ENCODE measurements at regions not wholly inside any gene's neighbourhood (a gene's known extent, or its start where the extent isn't known, plus 50 kb on each side); places are given as distances from the start of the nearest gene placed in this dataset.
"Not testable (repeated sequence)": the region's sequence is repeated elsewhere in the genome, so short reads cannot be mapped to it uniquely, and the experiment has no call there.

DNA sequence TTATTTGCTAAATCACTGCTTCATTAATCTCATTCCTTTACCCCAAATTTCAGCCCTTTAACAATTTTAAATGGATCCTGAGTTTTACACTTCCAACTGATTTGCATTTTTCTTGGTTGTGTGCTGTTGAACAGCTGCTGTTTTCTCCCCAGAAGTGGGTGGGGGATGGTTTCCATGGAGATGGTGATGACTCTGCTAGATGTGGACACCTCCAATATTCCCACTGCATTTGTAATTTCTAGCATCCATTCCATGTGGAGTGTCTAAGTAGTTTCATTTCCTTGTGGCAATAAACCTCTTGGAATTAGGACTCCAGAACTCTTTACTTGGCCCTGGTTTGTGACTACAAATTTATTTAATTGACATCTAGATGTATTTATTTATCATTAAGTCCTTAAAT is 330.4 kb downstream of the GBA3 start:
- TF ChIP-seq, protein P1, sequence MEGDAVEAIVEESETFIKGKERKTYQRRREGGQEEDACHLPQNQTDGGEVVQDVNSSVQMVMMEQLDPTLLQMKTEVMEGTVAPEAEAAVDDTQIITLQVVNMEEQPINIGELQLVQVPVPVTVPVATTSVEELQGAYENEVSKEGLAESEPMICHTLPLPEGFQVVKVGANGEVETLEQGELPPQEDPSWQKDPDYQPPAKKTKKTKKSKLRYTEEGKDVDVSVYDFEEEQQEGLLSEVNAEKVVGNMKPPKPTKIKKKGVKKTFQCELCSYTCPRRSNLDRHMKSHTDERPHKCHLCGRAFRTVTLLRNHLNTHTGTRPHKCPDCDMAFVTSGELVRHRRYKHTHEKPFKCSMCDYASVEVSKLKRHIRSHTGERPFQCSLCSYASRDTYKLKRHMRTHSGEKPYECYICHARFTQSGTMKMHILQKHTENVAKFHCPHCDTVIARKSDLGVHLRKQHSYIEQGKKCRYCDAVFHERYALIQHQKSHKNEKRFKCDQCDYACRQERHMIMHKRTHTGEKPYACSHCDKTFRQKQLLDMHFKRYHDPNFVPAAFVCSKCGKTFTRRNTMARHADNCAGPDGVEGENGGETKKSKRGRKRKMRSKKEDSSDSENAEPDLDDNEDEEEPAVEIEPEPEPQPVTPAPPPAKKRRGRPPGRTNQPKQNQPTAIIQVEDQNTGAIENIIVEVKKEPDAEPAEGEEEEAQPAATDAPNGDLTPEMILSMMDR (IDR thresholded peaks at IDR 0.05): no peak
- DNase-seq (ENCODE audit: low spot score): no peak
- Histone ChIP-seq H3K27ac (no peak overlapping the region), H3K4me3 (no peak overlapping the region)

DNA sequence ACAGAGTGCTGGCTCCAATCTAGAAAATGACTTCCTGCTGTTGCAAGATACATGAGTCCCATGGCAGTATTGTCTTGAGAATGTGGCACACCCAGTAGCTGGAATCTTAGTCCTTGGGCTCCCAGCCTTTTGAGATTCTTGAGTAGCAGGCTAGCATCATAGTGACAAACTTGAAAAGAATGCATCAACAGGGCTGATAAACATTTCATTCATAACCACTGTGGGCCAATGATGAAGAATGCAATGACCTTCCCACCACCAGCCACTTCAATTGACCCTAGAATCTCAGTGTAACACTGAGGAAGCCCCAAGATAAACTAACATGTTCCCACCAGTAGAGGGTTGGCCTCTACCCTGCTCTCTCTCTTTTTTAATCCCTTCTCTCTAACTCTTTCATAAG is 329.3 kb downstream of the GBA3 start:
- no peak overlapping the region for H3K27ac ChIP-seq
- H3K4me3 ChIP-seq: no peak overlapping the region
- DNase-seq (ENCODE audit: low spot score): no peak
- TF ChIP-seq, protein P1 (IDR thresholded peaks at IDR 0.05): no peak

DNA sequence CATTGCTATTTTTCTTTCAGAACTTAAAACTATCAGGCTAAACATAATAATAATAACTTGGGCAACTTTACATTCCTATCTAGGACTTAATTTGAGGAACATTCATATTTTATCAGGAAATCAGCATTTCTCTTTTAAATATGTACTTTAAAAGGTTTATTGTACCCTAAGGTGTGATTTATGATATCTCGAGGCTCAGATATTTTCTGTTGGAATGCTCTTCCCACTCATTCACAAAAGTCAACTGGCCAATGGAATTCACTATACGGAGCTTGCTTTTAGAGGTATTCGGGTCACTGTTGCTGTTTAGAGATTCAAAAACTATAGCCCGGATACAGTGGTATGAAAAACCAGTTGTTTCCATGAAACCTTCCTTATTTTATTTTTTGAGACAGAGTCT is 328.3 kb downstream of the GBA3 start:
- TF ChIP-seq, protein P1 (IDR thresholded peaks at IDR 0.05): no peak
- no peak overlapping the region for H3K4me3 ChIP-seq
- DNase-seq (ENCODE audit: low spot score): no peak
- no peak overlapping the region for H3K27ac ChIP-seq

DNA sequence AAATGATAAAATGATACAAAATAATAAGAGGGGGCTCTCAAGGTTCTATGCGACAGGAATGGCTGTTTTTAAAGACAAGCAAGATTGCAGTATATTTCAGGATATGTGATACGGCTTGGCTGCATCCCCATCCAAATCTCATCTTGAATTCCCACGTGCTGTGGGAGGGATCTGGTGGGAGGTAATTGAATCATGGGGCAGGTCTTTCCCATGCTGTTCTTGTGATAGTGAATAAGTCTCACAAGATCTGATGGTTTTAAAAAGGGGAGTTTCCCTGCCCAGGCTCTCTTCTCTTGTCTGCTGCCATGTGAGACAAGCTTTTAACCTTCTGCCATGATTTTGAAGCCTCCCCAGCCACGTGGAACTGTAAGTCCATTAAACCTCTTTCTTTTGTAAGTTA is 327.7 kb downstream of the GBA3 start:
- not testable (repeated sequence) for DNase-seq (ENCODE audit: low spot score); H3K27ac ChIP-seq; H3K4me3 ChIP-seq

DNA sequence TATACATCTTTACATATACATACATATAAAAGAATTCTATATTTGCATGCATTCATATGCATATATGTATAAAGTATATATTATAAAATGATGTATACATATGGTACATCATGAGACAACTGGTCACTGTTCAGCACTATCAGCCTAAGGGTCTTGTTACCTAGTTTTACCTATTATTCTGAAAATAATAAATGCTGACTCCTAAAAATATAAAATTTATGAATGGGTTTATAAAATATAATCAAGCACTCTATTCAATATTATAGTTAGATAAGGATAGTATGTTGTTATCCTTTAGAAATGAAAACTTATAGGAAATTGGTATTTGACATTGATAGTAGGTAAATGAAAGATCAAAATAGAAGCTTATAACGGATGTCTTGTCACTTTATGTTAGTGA is 324.2 kb downstream of the GBA3 start:
- H3K4me3 ChIP-seq: no peak overlapping the region
- TF ChIP-seq, protein P1 (IDR thresholded peaks at IDR 0.05): no peak

DNA sequence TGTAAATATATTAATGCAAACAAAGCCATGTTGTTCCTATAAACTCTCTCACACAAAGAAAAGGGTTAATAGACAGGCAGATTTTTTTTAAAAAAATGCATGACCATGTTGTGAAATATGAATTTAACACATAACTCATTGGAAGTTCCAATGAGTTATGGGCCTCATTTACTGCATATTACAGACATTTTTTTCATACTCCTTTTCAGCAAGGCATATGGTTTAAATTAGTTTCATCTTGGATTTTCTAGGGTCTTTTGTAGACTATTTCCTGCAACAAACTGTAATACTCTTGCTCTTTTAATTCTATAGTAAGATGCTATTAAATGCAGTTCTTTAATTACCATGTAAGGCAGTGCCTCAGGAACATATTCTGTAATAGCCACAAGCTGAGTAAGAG is 323.1 kb downstream of the GBA3 start:
- DNase-seq (ENCODE audit: low spot score): no peak
- Histone ChIP-seq H3K27ac (no peak overlapping the region), H3K4me3 (no peak overlapping the region)
- TF ChIP-seq, protein P1 (IDR thresholded peaks at IDR 0.05): no peak

More for the DNA sequence above, 324.2 kb downstream of the GBA3 start:
- DNase-seq (ENCODE audit: low spot score): no peak
- H3K27ac ChIP-seq: no peak overlapping the region

DNA sequence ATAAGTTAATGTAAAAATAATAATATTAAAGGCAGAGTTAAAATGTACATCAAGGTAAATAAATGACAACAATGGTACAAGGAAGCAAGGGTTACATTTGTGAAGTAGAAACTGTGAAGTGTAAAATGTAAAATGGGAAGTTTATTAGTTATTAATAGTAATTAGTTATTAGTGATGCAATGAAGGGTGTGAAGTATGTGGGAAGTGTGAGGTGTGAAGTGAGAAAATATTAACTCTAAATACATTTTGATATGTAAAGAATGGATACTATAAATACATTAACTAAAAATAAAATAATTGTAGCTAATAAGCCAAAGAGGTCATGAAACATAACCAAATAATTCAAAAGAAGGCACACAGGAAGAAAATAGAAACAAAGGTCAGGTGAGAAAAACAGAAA is 316.4 kb downstream of the GBA3 start:
- no peak overlapping the region for H3K27ac ChIP-seq
- no peak overlapping the region for H3K4me3 ChIP-seq
- TF ChIP-seq, protein P1 (IDR thresholded peaks at IDR 0.05): no peak
- no peak for DNase-seq (ENCODE audit: low spot score)

DNA sequence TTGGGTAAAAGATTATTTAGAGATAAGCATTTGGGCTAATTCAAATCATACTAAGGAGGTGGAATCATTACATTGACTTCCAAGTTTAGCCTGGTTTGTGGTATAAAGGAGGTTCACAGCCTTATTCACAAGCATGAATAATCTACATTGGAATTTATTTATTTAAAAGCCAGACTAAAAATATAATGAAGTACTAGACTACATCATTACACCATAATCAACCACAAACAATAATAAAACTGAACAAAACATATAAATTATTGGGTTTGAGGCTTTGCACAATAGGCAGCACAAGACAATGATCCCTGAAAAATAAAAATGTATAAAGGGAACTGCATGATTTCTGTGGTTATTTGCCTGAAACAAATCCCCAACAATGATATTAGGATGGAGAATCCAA is 314.0 kb downstream of the GBA3 start:
- no peak for DNase-seq (ENCODE audit: low spot score)
- Histone ChIP-seq H3K4me3 (no peak overlapping the region), H3K27ac (no peak overlapping the region)
- TF ChIP-seq, protein P1 (IDR thresholded peaks at IDR 0.05): no peak

Data from coronary artery (tissue), 2 donors.